CD4-positive, CD25-positive, alpha-beta regulatory T cell (primary cell): ENCODE measurements at regions not wholly inside any gene's neighbourhood (a gene's known extent, or its start where the extent isn't known, plus 50 kb on each side); places are given as distances from the start of the nearest gene placed in this dataset.

Source experiments
- ATAC-seq, 2 donors: fragments of 150-1000 bp; cut with Tn5 transposase; one replicate each; pipeline ENCODE4 v1.10.0; 2021; ENCODE audit warnings: low read depth in 2 of 2, moderate number of reproducible peaks in 2 of 2, moderate library complexity in 1 of 2
- DNase-seq, 3 donors: peaks; one replicate each; pipeline versions ENCODE4 v3.0.0 to v3.0.0-alpha.2; 2012 to 2022; ENCODE audit warnings: mixed read lengths in 1 of 3
- H3K27ac ChIP-seq: one replicate; pipeline ENCODE4 v1.7.0; 2013; ENCODE audit warnings: mild to moderate bottlenecking, low read length; ENCODE audit not compliant: insufficient read depth, poor library complexity, severe bottlenecking
- H3K27me3 ChIP-seq: one replicate; pipeline ENCODE4 v1.7.0; 2013; ENCODE audit warnings: low read length; ENCODE audit not compliant: control insufficient read depth, insufficient read depth
- H3K36me3 ChIP-seq: one replicate; pipeline ENCODE4 v1.7.0; 2013; ENCODE audit warnings: mild to moderate bottlenecking, low read length, moderate library complexity; ENCODE audit not compliant: control insufficient read depth, insufficient read depth
- H3K4me1 ChIP-seq: 2 replicates; pipeline ENCODE4 v1.7.0; 2013; ENCODE audit warnings: mild to moderate bottlenecking, low read length; ENCODE audit not compliant: insufficient read depth, control insufficient read depth, poor library complexity, severe bottlenecking
- H3K4me3 ChIP-seq: one replicate; pipeline ENCODE4 v1.7.0; 2013; ENCODE audit warnings: low read depth, mild to moderate bottlenecking, low read length, moderate library complexity
- H3K9me3 ChIP-seq, 2 experiments: 1 replicate in 1 of 2; 2 replicates in 1 of 2; pipeline ENCODE4 v1.7.0; 2013; ENCODE audit warnings: low read length in 2 of 2, mild to moderate bottlenecking in 1 of 2, moderate library complexity in 1 of 2; ENCODE audit not compliant: control insufficient read depth in 2 of 2
- H3K27ac Mint-ChIP-seq, 3 donors: one replicate each; pipeline ENCODE4 v1.8.0; 2020 to 2022; ENCODE audit warnings: mild to moderate bottlenecking in 3 of 3, mixed read lengths in 3 of 3, moderate library complexity in 2 of 3
- H3K27me3 Mint-ChIP-seq: one replicate; pipeline ENCODE4 v1.8.0; 2022; ENCODE audit warnings: mild to moderate bottlenecking, mixed read lengths
- H3K36me3 Mint-ChIP-seq: one replicate; pipeline ENCODE4 v1.8.0; 2020; ENCODE audit warnings: mixed read lengths
- H3K4me1 Mint-ChIP-seq, 4 donors: one replicate each; pipeline ENCODE4 v1.8.0; 2020 to 2022; ENCODE audit warnings: mixed read lengths in 4 of 4, mild to moderate bottlenecking in 1 of 4
- H3K4me3 Mint-ChIP-seq, 4 donors: one replicate each; pipeline ENCODE4 v1.8.0; 2020 to 2022; ENCODE audit warnings: mild to moderate bottlenecking in 4 of 4, mixed read lengths in 4 of 4, moderate library complexity in 3 of 4
- H3K9me3 Mint-ChIP-seq, 7 donors: one replicate each; pipeline ENCODE4 v1.8.0; 2020 to 2022; ENCODE audit warnings: mixed read lengths in 7 of 7, mild to moderate bottlenecking in 3 of 7, moderate library complexity in 2 of 7

DNA sequence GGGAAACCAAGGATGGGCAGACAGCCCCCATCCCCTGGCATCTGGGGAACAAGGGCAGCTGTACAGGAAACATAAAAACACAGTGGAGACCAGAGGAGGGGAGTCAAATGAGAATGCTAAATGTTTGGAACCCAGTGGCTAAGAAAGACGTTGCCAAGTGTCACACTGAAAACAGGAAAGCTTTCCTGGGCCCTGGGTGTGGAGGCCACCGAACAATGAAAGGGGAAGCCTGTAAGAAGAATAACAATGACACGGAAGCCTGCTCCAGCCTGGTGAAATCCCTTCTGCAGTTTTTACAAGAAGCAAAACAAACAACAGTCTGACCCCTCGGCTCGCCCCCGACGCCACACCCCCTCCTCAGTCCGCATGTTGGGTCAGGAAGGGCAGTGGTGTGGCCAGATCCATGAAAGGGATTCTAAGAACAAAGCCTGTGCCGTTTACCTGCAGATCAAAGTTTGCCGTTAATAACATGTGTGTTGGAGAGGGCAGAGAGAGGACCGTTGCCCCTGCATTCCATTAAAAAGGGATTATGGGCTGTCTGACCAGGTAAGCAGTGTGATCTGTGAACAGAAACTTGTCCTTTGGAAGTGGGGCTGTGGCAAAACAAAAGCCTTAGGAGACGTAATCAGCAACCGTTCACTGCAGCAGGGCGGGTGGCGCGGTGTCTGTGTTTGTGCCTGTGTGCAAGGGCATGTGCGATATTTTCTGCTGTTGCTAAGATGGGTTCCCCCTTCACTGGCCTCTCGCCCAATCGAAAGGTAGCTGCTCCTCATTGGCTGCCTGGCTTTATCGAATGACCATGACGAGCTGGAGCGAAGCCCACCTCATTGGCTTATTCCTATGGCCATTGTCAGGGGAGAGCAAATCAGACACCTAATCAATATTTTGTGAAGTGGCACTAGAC lies 113.7 kb upstream of the BLID start:
- Histone ChIP-seq H3K9me3 (no peaks in the 10 kb centered on the region), H3K4me3 (no peak overlapping the region), H3K36me3 (no peaks in the 10 kb centered on the region), H3K27ac (no peak overlapping the region), H3K4me1 (no peaks in the 10 kb centered on the region), H3K27me3 (no peaks in the 10 kb centered on the region)
- Mint-ChIP-seq H3K4me1 (no peaks in the 10 kb centered on the region), H3K4me3 (no peak overlapping the region), H3K27ac (no peak overlapping the region), H3K27me3 (no peaks in the 10 kb centered on the region), H3K36me3 (no peaks in the 10 kb centered on the region), H3K9me3 (no peaks in the 10 kb centered on the region)
- DNase-seq (no peak), ATAC-seq (no peak)

DNA sequence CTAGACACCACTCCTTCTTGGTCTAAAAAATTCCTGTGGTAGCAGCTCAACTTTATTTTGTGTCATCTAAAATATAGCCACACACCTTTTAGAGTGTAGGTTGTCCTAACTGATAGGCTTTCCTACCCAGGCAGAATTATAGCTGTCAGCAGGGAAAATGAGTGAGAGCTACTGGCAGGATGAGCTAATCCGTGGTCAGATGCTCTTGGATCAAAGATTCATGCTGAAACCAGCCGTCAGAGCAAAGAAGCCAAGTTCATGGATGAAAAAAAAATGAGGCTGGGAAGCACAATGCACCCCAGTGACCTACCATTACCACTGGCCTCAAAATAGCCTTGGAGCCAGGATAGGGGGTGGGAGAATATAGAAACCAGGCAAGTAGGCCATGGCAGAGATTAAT lies 113.1 kb upstream of the BLID start:
- H3K9me3 Mint-ChIP-seq: no peaks in the 10 kb centered on the region
- ATAC-seq: no peak
- no peaks in the 10 kb centered on the region for H3K4me1 Mint-ChIP-seq
- no peaks in the 10 kb centered on the region for H3K27me3 Mint-ChIP-seq
- no peaks in the 10 kb centered on the region for H3K36me3 ChIP-seq
- H3K27ac Mint-ChIP-seq: no peak overlapping the region
- no peak for DNase-seq
- no peak overlapping the region for H3K4me3 Mint-ChIP-seq
- no peaks in the 10 kb centered on the region for H3K9me3 ChIP-seq
- no peak overlapping the region for H3K4me3 ChIP-seq
- no peaks in the 10 kb centered on the region for H3K4me1 ChIP-seq
- H3K36me3 Mint-ChIP-seq: no peaks in the 10 kb centered on the region
- no peaks in the 10 kb centered on the region for H3K27me3 ChIP-seq
- H3K27ac ChIP-seq: no peak overlapping the region

DNA sequence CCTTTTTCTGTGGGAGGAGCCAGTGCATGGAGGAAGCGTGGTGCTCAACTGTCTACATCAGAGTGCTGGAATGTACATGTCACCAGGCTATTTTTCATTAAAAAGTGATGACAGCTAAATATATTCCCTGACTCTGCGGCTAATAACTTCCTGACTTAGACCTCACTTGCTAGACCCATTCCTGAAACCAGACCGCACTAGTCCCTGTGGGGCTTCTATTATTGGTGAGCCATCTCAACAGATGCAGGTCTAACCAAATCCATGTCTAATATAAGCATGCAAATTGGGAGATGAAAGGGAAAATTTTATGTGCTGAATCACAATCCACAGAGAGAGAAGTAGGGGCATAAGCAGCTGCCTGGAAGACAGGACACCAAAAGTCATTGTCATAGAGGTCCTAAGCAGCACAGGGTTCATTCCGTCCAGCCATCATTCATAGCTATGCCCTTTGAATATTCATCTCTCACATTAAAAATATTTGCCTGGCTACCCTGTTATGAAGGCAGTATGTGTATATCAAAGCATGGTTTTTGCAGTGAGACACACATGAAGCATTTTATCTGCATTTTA lies 110.9 kb upstream of the BLID start:
- no peaks in the 10 kb centered on the region for H3K9me3 Mint-ChIP-seq
- no peak overlapping the region for H3K4me3 ChIP-seq
- H3K27me3 ChIP-seq: no peaks in the 10 kb centered on the region
- H3K4me1 ChIP-seq: no peaks in the 10 kb centered on the region
- DNase-seq: no peak
- no peaks in the 10 kb centered on the region for H3K4me1 Mint-ChIP-seq
- no peak for ATAC-seq
- no peaks in the 10 kb centered on the region for H3K27me3 Mint-ChIP-seq
- no peaks in the 10 kb centered on the region for H3K36me3 ChIP-seq
- H3K36me3 Mint-ChIP-seq: no peaks in the 10 kb centered on the region
- no peak overlapping the region for H3K27ac Mint-ChIP-seq
- H3K27ac ChIP-seq: no peak overlapping the region
- no peaks in the 10 kb centered on the region for H3K9me3 ChIP-seq
- H3K4me3 Mint-ChIP-seq: no peak overlapping the region

DNA sequence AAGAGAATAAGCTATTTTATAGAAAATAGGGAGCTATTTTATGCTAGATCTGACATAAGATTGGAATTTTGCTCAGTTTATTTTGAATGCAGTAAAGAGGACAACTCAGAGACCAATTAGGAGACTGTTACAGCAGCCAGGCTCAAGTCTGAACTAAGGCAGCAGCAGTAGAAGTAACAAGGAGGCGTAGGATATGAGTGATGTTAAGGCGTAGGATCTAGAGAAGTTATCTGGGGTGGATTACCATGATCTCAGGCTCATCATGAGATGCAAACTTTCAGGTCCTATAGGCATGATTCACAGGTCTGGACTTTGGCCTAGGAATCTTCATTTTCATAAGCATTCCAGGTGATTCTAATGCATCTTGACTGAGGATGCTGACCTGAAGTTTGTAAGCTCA lies 108.9 kb upstream of the BLID start:
- Histone ChIP-seq H3K27ac (no peak overlapping the region), H3K4me3 (no peak overlapping the region), H3K27me3 (no peaks in the 10 kb centered on the region), H3K9me3 (no peaks in the 10 kb centered on the region), H3K36me3 (no peaks in the 10 kb centered on the region), H3K4me1 (no peaks in the 10 kb centered on the region)
- Mint-ChIP-seq H3K4me3 (no peak overlapping the region), H3K4me1 (no peaks in the 10 kb centered on the region), H3K9me3 (peaks cover 0 to 2% (median 0%) of the 10 kb centered on the region in 7 donors), H3K36me3 (no peaks in the 10 kb centered on the region), H3K27me3 (no peaks in the 10 kb centered on the region), H3K27ac (no peak overlapping the region)
- ATAC-seq (no peak), DNase-seq (no peak)

DNA sequence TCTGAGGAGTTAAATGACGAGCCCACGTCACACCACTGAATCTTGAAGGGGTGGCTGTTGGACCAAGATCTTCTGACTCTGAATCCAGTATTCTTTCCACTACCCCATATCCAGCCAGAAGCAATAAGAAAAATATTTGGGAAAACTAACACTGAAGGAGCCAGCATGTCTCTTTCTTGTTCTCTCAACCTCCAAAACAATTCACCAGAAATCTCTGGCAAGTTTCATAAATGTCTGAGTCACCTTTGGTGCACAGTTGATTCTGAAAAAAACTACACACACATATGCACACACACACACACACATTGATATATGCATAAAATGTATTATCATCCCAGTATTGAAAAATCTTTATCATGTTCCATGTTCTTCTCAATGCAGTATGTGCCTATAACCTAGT lies 104.3 kb upstream of the BLID start:
- no peak for DNase-seq
- Histone ChIP-seq H3K4me1 (no peaks in the 10 kb centered on the region), H3K36me3 (no peaks in the 10 kb centered on the region), H3K4me3 (no peak overlapping the region), H3K27ac (no peak overlapping the region), H3K9me3 (no peaks in the 10 kb centered on the region), H3K27me3 (no peaks in the 10 kb centered on the region)
- Mint-ChIP-seq H3K4me3 (no peak overlapping the region), H3K9me3 (peaks cover 0 to 2% (median 0%) of the 10 kb centered on the region in 7 donors), H3K4me1 (no peaks in the 10 kb centered on the region), H3K36me3 (no peaks in the 10 kb centered on the region), H3K27me3 (peaks cover 5% of the 10 kb centered on the region), H3K27ac (no peak overlapping the region)
- ATAC-seq: no peak

DNA sequence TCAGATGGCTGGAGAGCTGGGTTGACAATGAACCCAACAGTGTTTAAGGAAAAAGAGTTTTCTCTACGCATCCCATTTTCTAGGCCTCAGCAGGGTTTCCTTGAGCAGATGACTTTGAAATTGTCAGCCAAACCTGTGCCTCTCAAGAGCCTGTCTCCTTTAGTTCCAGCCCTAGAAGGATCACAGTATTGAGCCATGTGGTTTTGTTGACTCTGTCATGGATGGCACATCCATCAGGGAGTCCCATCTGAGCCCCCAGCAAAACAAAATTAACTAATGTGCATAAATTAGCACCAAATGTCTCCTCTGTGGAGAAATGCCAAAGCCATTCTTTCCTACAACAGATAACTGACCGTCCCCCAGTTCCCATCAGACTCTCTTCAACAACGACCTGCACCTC lies 103.8 kb upstream of the BLID start:
- no peak for DNase-seq
- Histone ChIP-seq H3K9me3 (no peaks in the 10 kb centered on the region), H3K4me1 (no peaks in the 10 kb centered on the region), H3K27me3 (no peaks in the 10 kb centered on the region), H3K36me3 (no peaks in the 10 kb centered on the region), H3K4me3 (no peak overlapping the region), H3K27ac (no peak overlapping the region)
- H3K9me3 Mint-ChIP-seq: peaks cover 0 to 2% (median 0%) of the 10 kb centered on the region in 7 donors
- no peak overlapping the region for H3K27ac Mint-ChIP-seq
- peaks cover 5% of the 10 kb centered on the region for H3K27me3 Mint-ChIP-seq
- H3K36me3 Mint-ChIP-seq: no peaks in the 10 kb centered on the region
- H3K4me1 Mint-ChIP-seq: no peaks in the 10 kb centered on the region
- no peak overlapping the region for H3K4me3 Mint-ChIP-seq
- ATAC-seq: no peak

DNA sequence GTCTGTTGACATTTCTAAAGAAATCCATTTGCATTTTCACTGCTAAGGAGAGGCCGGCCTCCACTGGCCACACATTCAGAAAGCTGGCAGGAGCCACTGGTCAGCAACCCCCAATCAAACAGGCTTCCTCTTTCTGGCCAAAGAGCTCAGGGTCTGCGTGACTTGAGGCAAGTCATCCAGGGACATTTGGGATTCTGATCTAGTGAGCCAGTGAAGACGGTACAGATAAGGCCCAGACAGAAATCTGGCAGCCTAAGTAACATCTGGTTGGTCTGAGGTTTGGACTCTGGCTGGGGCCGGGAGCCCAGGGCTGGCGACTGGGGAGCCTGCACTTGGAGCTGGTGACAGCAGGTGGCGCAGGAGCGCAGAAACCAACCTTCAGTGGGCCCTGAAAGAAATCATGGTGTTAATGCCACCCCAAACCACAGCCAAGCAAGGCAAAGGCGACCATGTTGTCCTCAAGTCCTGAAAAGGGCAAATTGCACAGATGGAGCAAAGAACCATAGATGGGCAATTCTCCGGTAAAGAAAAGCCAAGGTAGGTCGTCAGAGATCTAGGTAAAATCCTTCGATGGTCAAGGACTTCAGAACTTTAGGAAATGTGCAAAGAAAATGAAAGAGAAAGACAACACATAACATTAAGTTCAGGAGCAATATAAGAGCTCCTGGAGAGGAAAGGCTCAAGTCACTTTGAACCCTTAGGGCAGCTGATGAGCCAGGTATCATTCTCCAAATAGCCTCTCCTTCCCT lies 99.4 kb upstream of the BLID start:
- Histone ChIP-seq H3K4me1 (no peaks in the 10 kb centered on the region), H3K27ac (no peak overlapping the region), H3K27me3 (no peaks in the 10 kb centered on the region), H3K9me3 (no peaks in the 10 kb centered on the region), H3K36me3 (no peaks in the 10 kb centered on the region), H3K4me3 (no peak overlapping the region)
- Mint-ChIP-seq H3K9me3 (no peaks in the 10 kb centered on the region), H3K27ac (no peak overlapping the region), H3K27me3 (peaks cover 5% of the 10 kb centered on the region), H3K4me1 (no peaks in the 10 kb centered on the region), H3K4me3 (no peak overlapping the region), H3K36me3 (no peaks in the 10 kb centered on the region)
- peak in 1 of 3 donors; percentile 13 for DNase-seq
- no peak for ATAC-seq
